OCI-LY3 (cell line): ENCODE measurements at regions not wholly inside any gene's neighbourhood (a gene's known extent, or its start where the extent isn't known, plus 50 kb on each side); places are given as distances from the start of the nearest gene placed in this dataset.
"Not testable (repeated sequence)": the region's sequence is repeated elsewhere in the genome, so short reads cannot be mapped to it uniquely, and the experiment has no call there.

Experiments
- EZH2phosphoT487 ChIP-seq: fragments of 200-600 bp; shearing (Covaris generic); IDR thresholded peaks from 2 replicates; pipeline ENCODE4 v1.6.1; 2018; ENCODE audit warnings: antibody characterized with exemption, mixed run types, low read depth
- TF ChIP-seq, protein P1 (sequence below): fragments of 200-600, 300-600 bp; sonication (generic); IDR thresholded peaks from 2 replicates; pipeline ENCODE4 v1.5.1; 2014; ENCODE audit warnings: antibody characterized with exemption, low read length, low read depth

DNA sequence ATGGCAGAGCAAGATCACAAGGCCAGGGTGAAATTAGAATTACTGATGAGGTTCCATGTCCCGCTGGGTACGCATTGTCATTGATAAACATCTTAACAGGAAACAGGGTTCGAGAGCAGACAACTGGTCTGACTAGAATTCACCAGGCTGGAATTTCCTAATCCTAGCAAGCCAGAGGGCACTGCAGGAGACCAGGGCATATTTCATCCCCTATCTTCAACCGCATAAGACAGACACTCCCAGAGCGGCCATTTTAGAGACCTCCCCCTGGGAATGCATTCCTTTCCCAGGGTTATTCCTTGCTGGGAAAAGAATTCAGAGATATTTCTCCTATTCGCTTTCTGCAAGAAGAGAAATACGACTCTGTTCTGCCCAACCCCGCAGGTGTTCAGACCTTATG is 1041.3 kb downstream of the OLFM4 start:
- TF ChIP-seq, protein P1, sequence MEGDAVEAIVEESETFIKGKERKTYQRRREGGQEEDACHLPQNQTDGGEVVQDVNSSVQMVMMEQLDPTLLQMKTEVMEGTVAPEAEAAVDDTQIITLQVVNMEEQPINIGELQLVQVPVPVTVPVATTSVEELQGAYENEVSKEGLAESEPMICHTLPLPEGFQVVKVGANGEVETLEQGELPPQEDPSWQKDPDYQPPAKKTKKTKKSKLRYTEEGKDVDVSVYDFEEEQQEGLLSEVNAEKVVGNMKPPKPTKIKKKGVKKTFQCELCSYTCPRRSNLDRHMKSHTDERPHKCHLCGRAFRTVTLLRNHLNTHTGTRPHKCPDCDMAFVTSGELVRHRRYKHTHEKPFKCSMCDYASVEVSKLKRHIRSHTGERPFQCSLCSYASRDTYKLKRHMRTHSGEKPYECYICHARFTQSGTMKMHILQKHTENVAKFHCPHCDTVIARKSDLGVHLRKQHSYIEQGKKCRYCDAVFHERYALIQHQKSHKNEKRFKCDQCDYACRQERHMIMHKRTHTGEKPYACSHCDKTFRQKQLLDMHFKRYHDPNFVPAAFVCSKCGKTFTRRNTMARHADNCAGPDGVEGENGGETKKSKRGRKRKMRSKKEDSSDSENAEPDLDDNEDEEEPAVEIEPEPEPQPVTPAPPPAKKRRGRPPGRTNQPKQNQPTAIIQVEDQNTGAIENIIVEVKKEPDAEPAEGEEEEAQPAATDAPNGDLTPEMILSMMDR: not testable (repeated sequence)
- TF ChIP-seq EZH2phosphoT487: not testable (repeated sequence)
